Thoracic aorta (tissue), 2 donors: ENCODE measurements at regions not wholly inside any gene's neighbourhood (a gene's known extent, or its start where the extent isn't known, plus 50 kb on each side); places are given as distances from the start of the nearest gene placed in this dataset.

Experiments
- ATAC-seq: fragments of 150-250 bp; one replicate; pipeline ENCODE4 v1.8.0; 2017; ENCODE audit warnings: low read depth; ENCODE audit not compliant: insufficient number of reproducible peaks, low FRiP score
- DNase-seq: peaks from one replicate; pipeline ENCODE4 v3.0.0-alpha.2; 2020; ENCODE audit warnings: low spot score
- H3K27ac ChIP-seq, 2 donors: fragments of 200-600 bp; sonication (generic); 1 replicate in 1 of 2; 2 replicates in 1 of 2; pipeline ENCODE4 v1.5.1; 2016; ENCODE audit warnings: mild to moderate bottlenecking in 2 of 2, moderate library complexity in 2 of 2
- H3K27me3 ChIP-seq: fragments of 200-600 bp; sonication (generic); replicated peaks from 2 replicates; pipeline ENCODE4 v1.6.0; 2016; ENCODE audit warnings: mild to moderate bottlenecking; ENCODE audit not compliant: insufficient read depth
- H3K36me3 ChIP-seq: fragments of 200-600 bp; sonication (generic); one replicate; pipeline ENCODE4 v1.5.1; 2016
- H3K4me1 ChIP-seq, 2 donors: fragments of 200-600 bp; sonication (generic); 1 replicate in 1 of 2; 2 replicates in 1 of 2; pipeline versions ENCODE4 v1.5.1 to v1.6.0; 2016; ENCODE audit warnings: low read depth in 2 of 2, mild to moderate bottlenecking in 1 of 2; ENCODE audit not compliant: control insufficient read depth in 1 of 2
- H3K4me3 ChIP-seq: fragments of 200-600 bp; sonication (generic); 2 replicates; pipeline ENCODE4 v1.5.1; 2016; ENCODE audit warnings: mild to moderate bottlenecking
- H3K9me3 ChIP-seq: fragments of 200-600 bp; sonication (generic); 2 replicates; pipeline ENCODE4 v1.5.1; 2016
- CTCF ChIP-seq: fragments of 200-600 bp; sonication (generic); IDR thresholded peaks from one replicate; pipeline ENCODE4 v1.5.1; 2019; ENCODE audit warnings: antibody characterized with exemption

GRCh38 chr7:18202315-18203045 lies 174.8 kb upstream of the PRPS1L1 start:
- Histone ChIP-seq H3K27ac (no peak overlapping the region), H3K4me1 (peaks cover 3 to 28% of the 10 kb centered on the region in 2 donors), H3K36me3 (no peaks in the 10 kb centered on the region), H3K4me3 (no peak overlapping the region), H3K9me3 (no peaks in the 10 kb centered on the region), H3K27me3 (no peaks in the 10 kb centered on the region)
- DNase-seq = no peak
- no peak for ATAC-seq
- TF ChIP-seq CTCF = no peak

- Histone ChIP-seq H3K27me3 (no peaks in the 10 kb centered on the region), H3K9me3 (no peaks in the 10 kb centered on the region), H3K27ac (no peak overlapping the region), H3K4me3 (no peak overlapping the region), H3K4me1 (peaks cover 3 to 13% of the 10 kb centered on the region in 2 donors), H3K36me3 (no peaks in the 10 kb centered on the region)
- no peak for DNase-seq
- ATAC-seq = no peak
- no peak for TF ChIP-seq CTCF
These were observed 178.7 kb upstream of the PRPS1L1 start for GRCh38 chr7:18206331-18206730.

GRCh38 chr7:18208921-18209320 lies 181.3 kb upstream of the PRPS1L1 start:
- H3K27me3 ChIP-seq = no peaks in the 10 kb centered on the region
- no peaks in the 10 kb centered on the region for H3K9me3 ChIP-seq
- peaks cover 2 to 15% of the 10 kb centered on the region in 2 donors for H3K4me1 ChIP-seq
- H3K36me3 ChIP-seq = no peaks in the 10 kb centered on the region
- ATAC-seq = no peak
- no peak overlapping the region for H3K27ac ChIP-seq
- no peak for DNase-seq
- TF ChIP-seq CTCF = no peak
- no peak overlapping the region for H3K4me3 ChIP-seq

GRCh38 chr7:18210377-18210776 lies 182.7 kb upstream of the PRPS1L1 start:
- no peak for TF ChIP-seq CTCF
- no peaks in the 10 kb centered on the region for H3K27me3 ChIP-seq
- H3K4me1 ChIP-seq = peaks cover 2 to 15% of the 10 kb centered on the region in 2 donors
- ATAC-seq = no peak
- no peaks in the 10 kb centered on the region for H3K36me3 ChIP-seq
- no peaks in the 10 kb centered on the region for H3K9me3 ChIP-seq
- H3K4me3 ChIP-seq = no peak overlapping the region
- no peak overlapping the region for H3K27ac ChIP-seq
- DNase-seq = no peak

- H3K36me3 ChIP-seq = no peaks in the 10 kb centered on the region
- no peak overlapping the region for H3K27ac ChIP-seq
- H3K4me1 ChIP-seq = peaks cover 2 to 15% of the 10 kb centered on the region in 2 donors
- no peaks in the 10 kb centered on the region for H3K27me3 ChIP-seq
- no peak for TF ChIP-seq CTCF
- DNase-seq = no peak
- no peak overlapping the region for H3K4me3 ChIP-seq
- no peaks in the 10 kb centered on the region for H3K9me3 ChIP-seq
- no peak for ATAC-seq
These were observed 183.1 kb upstream of the PRPS1L1 start for GRCh38 chr7:18210788-18211187.
